ENCODE measurements at regions not wholly inside any gene's neighbourhood (a gene's known extent, or its start where the extent isn't known, plus 50 kb on each side); places are given as distances from the start of the nearest gene placed in this dataset.

- Histone ChIP-seq H3K4me1 (peaks cover 0 to 5% of the 10 kb centered on the region in 2 donors), H3K36me3 (no peaks in the 10 kb centered on the region), H3K9me3 (no peaks in the 10 kb centered on the region), H3K27me3 (no peaks in the 10 kb centered on the region), H3K4me3 (no peak overlapping the region), H3K27ac (no peak overlapping the region)
- intact Hi-C loops (cut with DNase I): no loop called here
- DNase-seq (ENCODE audit: low spot score in 2 of 2): no peak
- TF ChIP-seq CTCF (IDR thresholded peaks at IDR 0.05): no peak
These were observed 108.9 kb upstream of the SLC5A12 start for GRCh38 chr11:26830757-26831156.

- Histone ChIP-seq H3K36me3 (no peaks in the 10 kb centered on the region), H3K27ac (no peak overlapping the region), H3K4me1 (no peaks in the 10 kb centered on the region), H3K4me3 (no peak overlapping the region), H3K27me3 (no peaks in the 10 kb centered on the region), H3K9me3 (no peaks in the 10 kb centered on the region)
- DNase-seq (ENCODE audit: low spot score in 2 of 2): no peak
- TF ChIP-seq CTCF (IDR thresholded peaks at IDR 0.05): no peak
- intact Hi-C loops (cut with DNase I): no loop called here
These were observed 112.7 kb upstream of the SLC5A12 start for GRCh38 chr11:26834601-26835000.

GRCh38 chr11:26835611-26836010 is 113.8 kb upstream of the SLC5A12 start:
- no peak for DNase-seq (ENCODE audit: low spot score in 2 of 2)
- Histone ChIP-seq H3K27me3 (no peaks in the 10 kb centered on the region), H3K9me3 (no peaks in the 10 kb centered on the region), H3K36me3 (no peaks in the 10 kb centered on the region), H3K27ac (no peak overlapping the region), H3K4me3 (no peak overlapping the region), H3K4me1 (peaks cover 0 to 7% of the 10 kb centered on the region in 2 donors)
- intact Hi-C loops (cut with DNase I): no loop called here
- TF ChIP-seq CTCF (IDR thresholded peaks at IDR 0.05): no peak

- intact Hi-C loops (cut with DNase I): no loop called here
- Histone ChIP-seq H3K9me3 (no peaks in the 10 kb centered on the region), H3K36me3 (no peaks in the 10 kb centered on the region), H3K4me1 (peaks cover 0 to 20% of the 10 kb centered on the region in 2 donors), H3K4me3 (no peak overlapping the region), H3K27ac (no peak overlapping the region), H3K27me3 (no peaks in the 10 kb centered on the region)
- TF ChIP-seq CTCF (IDR thresholded peaks at IDR 0.05): no peak
- DNase-seq (ENCODE audit: low spot score in 2 of 2): no peak
These were observed 115.3 kb upstream of the SLC5A12 start for GRCh38 chr11:26837154-26837553.

GRCh38 chr11:26839911-26840698 is 118.2 kb upstream of the SLC5A12 start:
- H3K4me1 ChIP-seq: peaks cover 13 to 46% of the 10 kb centered on the region in 2 donors
- H3K27ac ChIP-seq: peak overlapping the region; percentile 94 to 96
- H3K9me3 ChIP-seq: no peaks in the 10 kb centered on the region
- intact Hi-C loops (cut with DNase I): loop anchor here (1.0 to 10.0 kb wide), 2 partner anchors 79 to 635 kb away; partner anchors contain the start of gene LGR4
- H3K27me3 ChIP-seq: no peaks in the 10 kb centered on the region
- TF ChIP-seq CTCF (IDR thresholded peaks at IDR 0.05): no peak
- no peak for DNase-seq (ENCODE audit: low spot score in 2 of 2)
- H3K36me3 ChIP-seq: no peaks in the 10 kb centered on the region
- H3K4me3 ChIP-seq: no peak overlapping the region
